GM18907 (cell line): ENCODE measurements at regions not wholly inside any gene's neighbourhood (a gene's known extent, or its start where the extent isn't known, plus 50 kb on each side); places are given as distances from the start of the nearest gene placed in this dataset.
A peak's percentile ranks its signal among the peaks of the same experiment; 100 is the strongest.

Experiments
- ATAC-seq: cut with Tn5 transposase; IDR thresholded peaks from one replicate; pipeline ENCODE4 v1.9.1; 2021; ENCODE audit warnings: mild to moderate bottlenecking, moderate library complexity; ENCODE audit not compliant: unreplicated experiment

DNA sequence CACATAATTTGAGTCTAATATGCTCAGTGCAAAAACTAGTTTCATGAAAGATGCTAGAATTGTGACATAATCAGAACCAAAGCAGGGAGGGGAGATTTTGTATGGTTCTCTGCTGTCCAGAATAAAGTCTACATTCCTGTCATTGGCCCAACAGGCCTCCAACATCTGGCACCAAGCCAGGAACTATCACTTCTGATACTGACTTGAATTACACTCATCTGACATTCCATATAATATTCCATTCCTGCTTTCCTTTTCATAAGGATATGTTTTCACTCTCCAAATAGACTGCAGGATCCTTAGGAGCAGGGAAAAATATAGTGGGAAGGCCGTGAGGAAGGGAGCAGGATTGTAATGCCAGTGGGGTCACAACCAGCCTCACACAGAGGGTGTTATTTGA lies 84.6 kb upstream of the BTN3A2 start:
- no peak for ATAC-seq

DNA sequence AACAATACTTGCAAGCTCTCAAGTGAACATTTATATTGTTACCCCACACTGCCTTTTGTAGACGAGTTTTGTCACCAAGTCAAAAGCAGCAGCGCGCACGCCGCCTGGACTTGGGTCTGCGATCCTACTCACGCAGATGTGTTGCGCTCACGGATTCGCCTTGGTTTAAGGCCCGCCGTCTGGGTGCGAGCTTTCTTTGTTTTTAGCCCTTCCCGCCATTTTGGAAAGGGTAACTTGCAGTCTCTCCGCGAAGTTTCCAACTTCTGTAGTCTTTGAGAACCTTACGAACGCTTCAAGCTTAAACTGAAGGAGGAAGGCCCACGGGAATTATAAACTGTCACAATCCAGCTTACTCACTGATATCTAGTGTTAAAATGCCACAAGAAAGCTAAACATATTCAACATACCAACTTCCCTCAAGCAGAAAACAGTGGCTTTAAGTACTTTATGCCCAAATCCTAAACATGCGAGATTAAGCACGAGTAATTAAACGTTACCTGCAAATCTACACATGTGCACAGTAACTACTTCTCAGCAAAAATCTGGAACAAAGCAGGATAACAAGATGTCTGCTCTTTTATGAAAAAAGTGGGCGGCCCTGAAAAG lies 80.4 kb upstream of the BTN3A2 start:
- ATAC-seq = no peak

DNA sequence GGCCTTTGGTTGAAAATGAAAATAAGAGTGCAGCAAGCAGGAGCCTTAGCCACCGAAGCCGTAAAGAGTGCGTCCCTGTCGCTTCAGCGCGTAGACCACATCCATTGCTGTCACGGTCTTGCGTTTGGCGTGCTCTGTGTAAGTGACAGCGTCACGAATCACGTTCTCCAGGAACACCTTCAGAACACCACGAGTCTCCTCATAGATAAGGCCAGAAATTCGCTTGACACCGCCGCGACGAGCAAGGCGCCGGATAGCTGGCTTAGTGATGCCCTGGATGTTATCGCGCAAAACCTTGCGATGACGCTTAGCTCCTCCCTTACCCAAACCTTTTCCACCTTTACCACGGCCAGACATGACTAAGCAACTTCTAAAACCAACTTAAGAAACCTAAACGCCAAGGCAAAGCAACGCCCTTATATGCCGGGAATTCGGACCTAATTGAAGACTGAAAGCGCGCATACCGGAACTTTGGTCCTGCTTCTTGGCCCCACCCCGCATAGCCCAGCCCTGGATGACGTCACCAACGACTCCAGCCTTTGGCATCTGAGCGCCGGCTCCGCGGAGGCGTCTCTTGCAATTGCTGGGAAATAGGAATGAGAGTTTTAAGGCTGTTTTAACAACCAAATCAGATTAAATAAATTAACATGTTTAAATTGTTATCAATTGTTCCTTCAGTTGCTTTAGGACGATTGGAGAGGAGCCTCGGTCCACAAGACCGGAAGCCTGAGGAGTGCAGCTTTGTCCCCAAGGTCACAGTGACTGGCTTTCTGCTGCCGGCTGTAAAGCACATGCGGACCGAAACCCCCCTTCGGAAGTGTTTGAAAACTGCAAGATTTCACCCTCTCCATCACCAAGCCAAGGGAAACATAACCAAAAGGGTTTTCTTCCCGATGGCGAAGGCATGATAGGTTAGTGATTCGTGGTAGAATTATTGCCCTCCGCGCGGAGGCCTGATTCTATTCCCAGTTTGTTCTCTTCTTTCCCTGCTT lies 79.6 kb upstream of the BTN3A2 start:
- ATAC-seq = peak; percentile 84

DNA sequence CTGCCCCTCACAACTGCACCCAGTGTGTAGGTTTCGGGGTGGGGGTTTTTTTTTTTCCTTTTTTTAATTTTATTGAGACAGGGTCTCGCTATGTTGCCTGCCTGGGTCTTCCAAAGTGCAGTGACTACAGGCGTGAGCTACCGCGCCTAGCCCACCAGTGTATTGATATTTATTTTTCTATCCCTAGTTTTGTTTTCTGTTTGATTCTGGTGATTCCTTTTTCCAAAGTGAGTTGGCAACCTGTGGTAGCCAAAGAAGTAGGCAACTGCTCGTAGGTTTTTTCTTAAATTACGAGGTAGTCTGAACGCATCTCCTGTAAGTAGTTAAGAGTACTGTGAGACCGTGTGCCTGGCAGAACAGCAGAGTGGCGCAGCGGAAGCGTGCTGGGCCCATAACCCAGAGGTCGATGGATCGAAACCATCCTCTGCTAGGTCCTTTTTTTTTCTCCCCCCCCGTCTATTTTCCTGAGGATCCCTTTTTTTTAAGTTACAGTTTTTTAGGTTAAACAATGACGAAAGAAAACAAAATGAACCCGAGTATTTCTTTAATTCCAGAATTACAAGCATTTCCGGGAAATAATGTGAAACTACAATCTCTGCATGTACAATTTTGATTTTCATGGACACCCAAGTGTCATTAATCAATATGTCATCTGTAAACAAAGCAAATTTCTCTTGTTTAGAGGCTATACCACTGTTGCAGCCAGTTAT lies 78.7 kb upstream of the BTN3A2 start:
- no peak for ATAC-seq

- ATAC-seq = no peak
These were observed 76.8 kb upstream of the BTN3A2 start for GRCh38 chr6:26288155-26288554.

DNA sequence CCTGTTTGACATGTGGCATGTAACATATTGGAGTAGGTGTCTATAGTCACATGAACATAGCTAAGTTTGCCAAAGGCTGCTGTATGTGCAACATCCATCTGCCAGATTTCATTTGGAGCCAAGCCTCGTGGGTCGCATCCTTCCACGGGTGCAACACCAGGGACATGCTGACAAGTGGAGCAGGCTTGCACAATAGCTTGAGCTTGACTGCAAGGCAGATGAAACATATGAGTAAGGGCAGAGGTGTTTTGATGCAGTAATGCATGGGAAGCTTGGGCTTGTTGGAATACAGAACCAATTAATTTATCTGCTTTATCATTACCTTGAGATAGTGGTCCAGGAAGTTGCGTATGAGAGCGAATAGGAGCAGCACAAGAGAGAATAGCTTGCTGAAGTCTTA lies 74.1 kb upstream of the BTN3A2 start:
- no peak for ATAC-seq

GRCh38 chr6:26292709-26293108 lies 72.3 kb upstream of the BTN3A2 start:
- ATAC-seq = no peak

- no peak for ATAC-seq
These were observed 70.7 kb upstream of the BTN3A2 start for GRCh38 chr6:26294302-26294701.

DNA sequence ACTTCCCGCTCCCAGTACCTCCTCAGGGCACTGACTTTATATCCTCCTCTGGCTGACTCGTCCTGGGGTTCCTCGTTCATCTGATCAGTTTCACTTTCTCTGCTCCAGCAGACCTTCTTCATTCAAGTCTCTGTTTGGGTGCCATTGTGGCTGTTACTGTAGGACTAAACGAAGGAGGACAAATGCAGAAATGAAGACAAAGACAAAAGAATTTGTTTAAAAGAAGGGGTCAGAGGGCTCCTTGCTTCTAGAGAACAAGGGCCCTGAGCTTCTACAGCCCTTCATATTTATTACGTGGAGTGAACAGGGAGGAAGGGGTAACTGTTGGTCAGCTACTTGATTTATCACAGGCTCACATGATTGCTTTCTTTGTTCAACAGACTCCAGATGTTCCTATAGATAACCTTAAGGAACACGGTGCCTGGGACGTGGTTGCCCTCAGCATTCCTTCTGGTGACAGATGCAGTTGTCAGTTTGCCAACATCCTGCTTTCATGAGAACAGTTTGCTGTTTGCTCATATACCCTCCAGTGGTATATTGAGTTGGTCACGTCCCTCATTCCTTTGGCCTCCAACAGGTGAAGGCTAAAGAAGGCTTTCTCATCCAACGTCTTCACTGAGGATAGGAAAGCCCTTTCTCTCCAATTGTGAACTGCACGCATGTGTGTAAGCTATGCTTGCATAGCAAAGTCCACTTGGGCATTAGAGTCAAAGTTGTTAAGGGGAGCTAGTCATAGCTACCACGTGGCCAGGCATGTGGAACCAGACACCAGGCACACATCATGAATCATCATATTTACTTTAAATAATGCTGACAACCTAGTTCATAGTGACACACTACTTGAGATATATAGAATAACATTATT lies 69.1 kb upstream of the BTN3A2 start:
- ATAC-seq = no peak

GRCh38 chr6:26296556-26296856 lies 68.5 kb upstream of the BTN3A2 start:
- ATAC-seq = no peak

DNA sequence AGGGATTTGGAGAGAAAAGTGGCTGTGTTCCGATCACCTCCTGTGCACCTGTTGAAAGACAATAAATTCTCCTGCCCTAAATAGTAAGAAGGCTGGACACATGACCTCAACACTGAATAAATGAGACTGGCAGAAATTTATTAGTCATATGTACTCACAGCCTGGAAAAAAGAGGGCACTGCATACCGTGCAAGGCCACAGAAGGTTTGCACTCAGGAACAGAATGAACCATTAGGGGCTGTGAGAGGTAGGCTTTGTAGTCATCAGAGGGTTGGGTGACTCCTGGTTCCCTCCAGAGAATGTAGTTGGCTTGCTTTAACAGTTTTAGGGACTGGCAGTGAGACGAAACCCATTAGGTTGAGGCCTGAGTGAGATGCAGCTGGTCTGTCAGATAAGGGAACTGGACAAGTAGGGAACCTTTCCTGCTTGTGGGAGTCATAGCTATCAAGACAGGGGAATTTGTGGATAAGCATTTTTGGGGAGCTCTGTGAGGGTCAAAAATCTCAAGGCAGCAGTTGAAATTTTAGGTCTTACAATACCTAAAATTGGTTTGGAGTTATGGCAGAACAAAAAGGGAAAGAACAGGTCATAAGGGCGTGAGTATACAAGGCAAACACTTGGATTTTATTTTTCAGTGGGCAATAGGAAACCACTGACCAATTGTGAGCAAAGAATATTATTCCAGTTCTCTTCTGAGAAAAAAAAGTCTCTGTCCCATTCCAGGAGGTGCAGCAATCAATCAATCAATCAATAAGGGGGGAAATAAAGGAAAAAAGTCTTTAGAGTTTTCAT lies 67.9 kb upstream of the BTN3A2 start:
- ATAC-seq = no peak

DNA sequence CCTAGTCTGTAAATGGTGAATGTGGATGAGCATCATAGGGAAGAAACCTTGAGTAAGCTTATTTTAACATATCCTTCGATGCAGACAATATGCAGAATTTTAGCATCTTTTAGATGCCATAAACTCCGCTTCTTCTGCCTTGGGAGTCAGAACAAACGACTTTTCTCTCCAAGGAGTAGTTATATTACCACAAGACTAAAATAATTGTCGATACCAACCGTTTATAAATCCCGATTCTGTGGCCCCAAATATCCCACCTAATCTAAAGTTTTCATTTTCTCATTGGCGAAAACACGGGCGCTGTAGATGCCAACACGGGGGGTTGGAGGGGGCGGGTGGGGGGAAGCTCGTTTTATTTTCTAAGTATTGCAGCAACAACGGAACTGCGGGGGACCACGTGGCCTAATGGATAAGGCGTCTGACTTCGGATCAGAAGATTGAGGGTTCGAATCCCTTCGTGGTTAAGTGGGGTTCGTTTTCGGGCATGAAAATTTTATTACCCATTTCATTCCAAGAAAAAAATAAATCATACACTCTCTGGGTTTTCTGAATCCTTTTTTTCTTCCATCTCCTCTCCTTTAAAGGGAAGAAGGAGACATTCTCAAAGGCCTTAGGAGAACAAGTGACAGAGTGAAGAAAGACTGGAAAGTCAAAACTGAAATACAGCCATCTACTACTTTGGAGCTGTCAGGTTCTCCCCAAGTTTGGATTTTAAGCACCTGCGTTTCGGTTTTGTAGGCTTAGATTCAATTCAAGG lies 65.5 kb upstream of the BTN3A2 start:
- ATAC-seq = no peak

DNA sequence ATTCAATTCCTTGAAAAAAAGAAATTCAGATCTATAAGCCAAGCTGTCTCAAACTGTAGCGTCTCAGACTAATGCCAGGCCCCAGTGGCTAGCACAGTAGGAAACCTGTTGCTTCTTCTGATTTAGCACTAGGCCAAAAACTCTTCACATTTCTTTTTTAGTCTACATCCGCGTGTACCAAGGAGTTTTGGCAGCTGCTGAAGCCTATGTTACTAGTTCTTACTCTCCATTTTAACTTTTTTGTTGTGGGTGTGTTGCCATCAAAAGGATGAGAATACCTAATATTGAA lies 65.0 kb upstream of the BTN3A2 start:
- no peak for ATAC-seq

- no peak for ATAC-seq
These were observed 64.6 kb upstream of the BTN3A2 start for GRCh38 chr6:26300359-26300758.

- ATAC-seq = no peak
These were observed 64.2 kb upstream of the BTN3A2 start for GRCh38 chr6:26300828-26301227.

- no peak for ATAC-seq
These were observed 63.4 kb upstream of the BTN3A2 start for GRCh38 chr6:26301638-26302037.

GRCh38 chr6:26302941-26303559 lies 61.9 kb upstream of the BTN3A2 start:
- ATAC-seq = no peak

DNA sequence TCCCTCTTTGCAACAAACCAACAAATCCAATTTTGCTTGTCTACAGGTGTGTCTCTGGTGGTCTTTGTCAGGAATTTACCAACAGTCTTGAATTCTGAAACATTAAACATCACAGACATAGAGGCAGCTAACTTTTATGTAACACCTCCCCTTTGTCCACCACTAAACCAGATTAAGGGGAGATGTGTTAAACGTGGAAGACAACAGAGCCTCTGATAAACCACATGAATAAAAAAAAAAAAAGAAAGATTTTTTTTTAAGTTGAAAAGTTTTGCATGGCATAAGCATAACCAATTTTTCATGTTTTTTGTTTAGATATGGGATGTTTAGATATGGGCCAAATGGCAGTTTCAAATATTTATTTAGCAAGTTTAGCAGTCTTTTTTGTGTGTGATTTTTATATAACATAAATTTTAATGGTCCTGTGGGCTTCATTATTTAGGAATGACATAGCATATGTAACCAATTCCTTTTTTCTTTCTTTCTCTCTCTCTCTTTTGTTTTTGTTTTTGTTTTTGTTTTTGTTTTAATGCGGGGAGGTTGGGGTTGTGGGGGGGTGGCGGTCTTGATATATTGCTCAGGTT lies 60.7 kb upstream of the BTN3A2 start:
- ATAC-seq = no peak
